Neural progenitor cell (in vitro differentiated cells): ENCODE measurements at regions not wholly inside any gene's neighbourhood (a gene's known extent, or its start where the extent isn't known, plus 50 kb on each side); places are given as distances from the start of the nearest gene placed in this dataset.
A peak's percentile ranks its signal among the peaks of the same experiment; 100 is the strongest.
"Not testable (repeated sequence)": the region's sequence is repeated elsewhere in the genome, so short reads cannot be mapped to it uniquely, and the experiment has no call there.

Source experiments
- DNase-seq: peaks from one replicate; pipeline ENCODE4 v3.0.0-alpha.2; 2016; ENCODE audit warnings: low spot score
- H2AFZ ChIP-seq: fragments of 200-600 bp; sonication (generic); replicated peaks from 2 replicates; pipeline ENCODE4 v1.6.1; 2016; ENCODE audit warnings: antibody characterized with exemption
- H3F3A ChIP-seq: fragments of 200-600 bp; sonication (generic); 2 replicates; pipeline ENCODE4 v1.6.1; 2016; ENCODE audit warnings: antibody characterized with exemption, low read depth
- H3K27ac ChIP-seq: fragments of 200-600 bp; sonication (generic); 2 replicates; pipeline ENCODE4 v1.5.1; 2016; ENCODE audit warnings: mild to moderate bottlenecking
- H3K27me3 ChIP-seq: fragments of 200-600 bp; sonication (generic); 2 replicates; pipeline ENCODE4 v1.6.1; 2016; ENCODE audit warnings: mild to moderate bottlenecking, moderate library complexity
- H3K36me3 ChIP-seq: fragments of 200-600 bp; sonication (generic); 2 replicates; pipeline ENCODE4 v1.5.1; 2016
- H3K4me1 ChIP-seq: fragments of 200-600 bp; sonication (generic); 2 replicates; pipeline ENCODE4 v1.6.1; 2016; ENCODE audit warnings: mixed run types
- H3K4me2 ChIP-seq: fragments of 200-600 bp; sonication (generic); 2 replicates; pipeline ENCODE4 v1.6.1; 2016
- H3K4me3 ChIP-seq: fragments of 200-600 bp; sonication (generic); 2 replicates; pipeline ENCODE4 v1.5.1; 2016
- H3K79me2 ChIP-seq: fragments of 200-600 bp; sonication (generic); 2 replicates; pipeline ENCODE4 v1.6.1; 2016; ENCODE audit warnings: low read depth
- H3K9ac ChIP-seq: fragments of 200-600 bp; sonication (generic); 2 replicates; pipeline ENCODE4 v1.6.1; 2016
- H3K9me3 ChIP-seq: fragments of 200-600 bp; sonication (generic); 2 replicates; pipeline ENCODE4 v1.5.1; 2016; ENCODE audit warnings: low read depth
- H4K20me1 ChIP-seq: fragments of 200-600 bp; sonication (generic); 2 replicates; pipeline ENCODE4 v1.6.1; 2016; ENCODE audit warnings: low read depth
- H3K27ac Mint-ChIP-seq: 3 replicates; pipeline ENCODE4 v1.8.0; 2021; ENCODE audit warnings: mixed read lengths
- H3K27me3 Mint-ChIP-seq: 2 replicates; pipeline ENCODE4 v1.8.0; 2022; ENCODE audit warnings: low read depth, mild to moderate bottlenecking, inconsistent platforms, moderate library complexity, mixed read lengths; ENCODE audit not compliant: insufficient read depth
- H3K36me3 Mint-ChIP-seq: 3 replicates; pipeline ENCODE4 v1.8.0; 2021; ENCODE audit warnings: mixed read lengths
- H3K4me1 Mint-ChIP-seq: 3 replicates; pipeline ENCODE4 v1.8.0; 2021; ENCODE audit warnings: mixed read lengths
- H3K4me3 Mint-ChIP-seq: 3 replicates; pipeline ENCODE4 v1.8.0; 2021; ENCODE audit warnings: mild to moderate bottlenecking, moderate library complexity, mixed read lengths
- H3K9me3 Mint-ChIP-seq: 3 replicates; pipeline ENCODE4 v1.8.0; 2020; ENCODE audit warnings: mixed read lengths
- CTCF ChIP-seq: fragments of 200-600 bp; sonication (generic); IDR thresholded peaks from 2 replicates; pipeline ENCODE4 v1.5.1; 2017; ENCODE audit warnings: antibody characterized with exemption, mild to moderate bottlenecking
- EZH2 ChIP-seq: fragments of 200-600 bp; sonication (generic); IDR thresholded peaks from 2 replicates; pipeline ENCODE4 v1.6.1; 2017; ENCODE audit warnings: antibody characterized with exemption, mild to moderate bottlenecking, moderate library complexity
- EZH2phosphoT487 ChIP-seq: fragments of 200-600 bp; sonication (generic); IDR thresholded peaks from 2 replicates; pipeline ENCODE4 v1.6.1; 2017; ENCODE audit warnings: antibody characterized with exemption

GRCh38 chr3:152211655-152212054, 57.1 kb upstream of the MBNL1 start:
- no peak for TF ChIP-seq EZH2
- no peak for TF ChIP-seq EZH2phosphoT487
- no peak for TF ChIP-seq CTCF
- H3K4me3 Mint-ChIP-seq: no peak overlapping the region
- H3K4me1 Mint-ChIP-seq: no peaks in the 10 kb centered on the region
- H3K36me3 Mint-ChIP-seq: no peaks in the 10 kb centered on the region
- no peak overlapping the region for H3K4me3 ChIP-seq
- H3K9ac ChIP-seq: no peak overlapping the region
- no peak overlapping the region for H3K27ac ChIP-seq
- H3K9me3 Mint-ChIP-seq: no peaks in the 10 kb centered on the region
- peak overlapping the region; percentile 21 for H3K27ac Mint-ChIP-seq
- no peak overlapping the region for H2AFZ ChIP-seq
- H3K9me3 ChIP-seq: no peaks in the 10 kb centered on the region
- H3K27me3 ChIP-seq: no peaks in the 10 kb centered on the region
- no peaks in the 10 kb centered on the region for H3K79me2 ChIP-seq
- no peaks in the 10 kb centered on the region for H3F3A ChIP-seq
- no peak for DNase-seq
- H4K20me1 ChIP-seq: no peaks in the 10 kb centered on the region
- H3K4me2 ChIP-seq: no peak overlapping the region
- H3K27me3 Mint-ChIP-seq: no peaks in the 10 kb centered on the region
- no peaks in the 10 kb centered on the region for H3K4me1 ChIP-seq
- H3K36me3 ChIP-seq: no peaks in the 10 kb centered on the region

- H2AFZ ChIP-seq: no peak overlapping the region
- no peaks in the 10 kb centered on the region for H3F3A ChIP-seq
- DNase-seq: no peak
- H3K27me3 ChIP-seq: no peaks in the 10 kb centered on the region
- H3K27me3 Mint-ChIP-seq: no peaks in the 10 kb centered on the region
- no peaks in the 10 kb centered on the region for H3K36me3 ChIP-seq
- H3K27ac ChIP-seq: no peak overlapping the region
- H3K36me3 Mint-ChIP-seq: no peaks in the 10 kb centered on the region
- no peaks in the 10 kb centered on the region for H3K4me1 Mint-ChIP-seq
- no peak overlapping the region for H3K4me3 ChIP-seq
- H4K20me1 ChIP-seq: no peaks in the 10 kb centered on the region
- no peak overlapping the region for H3K27ac Mint-ChIP-seq
- no peak overlapping the region for H3K9ac ChIP-seq
- no peak overlapping the region for H3K4me2 ChIP-seq
- TF ChIP-seq EZH2phosphoT487 (no peak), CTCF (no peak), EZH2 (no peak)
- no peaks in the 10 kb centered on the region for H3K4me1 ChIP-seq
- no peaks in the 10 kb centered on the region for H3K79me2 ChIP-seq
- no peaks in the 10 kb centered on the region for H3K9me3 ChIP-seq
- H3K4me3 Mint-ChIP-seq: no peak overlapping the region
- no peaks in the 10 kb centered on the region for H3K9me3 Mint-ChIP-seq
These were observed 55.5 kb upstream of the MBNL1 start for GRCh38 chr3:152213203-152213602.

- H3K27me3 Mint-ChIP-seq: no peaks in the 10 kb centered on the region
- no peak overlapping the region for H3K27ac ChIP-seq
- H3K9me3 Mint-ChIP-seq: no peaks in the 10 kb centered on the region
- no peak overlapping the region for H3K9ac ChIP-seq
- H3F3A ChIP-seq: no peaks in the 10 kb centered on the region
- H3K27ac Mint-ChIP-seq: no peak overlapping the region
- H3K4me3 Mint-ChIP-seq: no peak overlapping the region
- H3K4me1 Mint-ChIP-seq: no peaks in the 10 kb centered on the region
- H3K4me3 ChIP-seq: no peak overlapping the region
- no peaks in the 10 kb centered on the region for H4K20me1 ChIP-seq
- H3K79me2 ChIP-seq: no peaks in the 10 kb centered on the region
- no peaks in the 10 kb centered on the region for H3K36me3 ChIP-seq
- H3K27me3 ChIP-seq: no peaks in the 10 kb centered on the region
- H3K9me3 ChIP-seq: no peaks in the 10 kb centered on the region
- no peak overlapping the region for H3K4me2 ChIP-seq
- DNase-seq: no peak
- no peaks in the 10 kb centered on the region for H3K36me3 Mint-ChIP-seq
- no peak for TF ChIP-seq EZH2phosphoT487
- TF ChIP-seq EZH2: no peak
- TF ChIP-seq CTCF: no peak
- H3K4me1 ChIP-seq: no peaks in the 10 kb centered on the region
- no peak overlapping the region for H2AFZ ChIP-seq
These were observed 54.8 kb upstream of the MBNL1 start for GRCh38 chr3:152213938-152214337.

- H3K27me3 ChIP-seq, H3K36me3 Mint-ChIP-seq, H3K4me3 ChIP-seq, H3K79me2 ChIP-seq, H3K4me1 ChIP-seq, H3K27ac Mint-ChIP-seq, H3F3A ChIP-seq, H3K9ac ChIP-seq, H2AFZ ChIP-seq, H3K4me1 Mint-ChIP-seq, H3K27ac ChIP-seq, H3K4me3 Mint-ChIP-seq, H3K27me3 Mint-ChIP-seq, H3K36me3 ChIP-seq, H4K20me1 ChIP-seq, DNase-seq, H3K4me2 ChIP-seq, H3K9me3 ChIP-seq, H3K9me3 Mint-ChIP-seq: not testable (repeated sequence)
These were observed 51.5 kb upstream of the MBNL1 start for GRCh38 chr3:152216960-152217865.
